HG03280 (cell line): ENCODE measurements at regions not wholly inside any gene's neighbourhood (a gene's known extent, or its start where the extent isn't known, plus 50 kb on each side); places are given as distances from the start of the nearest gene placed in this dataset.
"Not testable (repeated sequence)": the region's sequence is repeated elsewhere in the genome, so short reads cannot be mapped to it uniquely, and the experiment has no call there.

ENCODE experiments used
- ATAC-seq: cut with Tn5 transposase; IDR thresholded peaks from one replicate; pipeline ENCODE4 v1.9.1; 2021; ENCODE audit warnings: mild to moderate bottlenecking, moderate library complexity; ENCODE audit not compliant: unreplicated experiment

DNA sequence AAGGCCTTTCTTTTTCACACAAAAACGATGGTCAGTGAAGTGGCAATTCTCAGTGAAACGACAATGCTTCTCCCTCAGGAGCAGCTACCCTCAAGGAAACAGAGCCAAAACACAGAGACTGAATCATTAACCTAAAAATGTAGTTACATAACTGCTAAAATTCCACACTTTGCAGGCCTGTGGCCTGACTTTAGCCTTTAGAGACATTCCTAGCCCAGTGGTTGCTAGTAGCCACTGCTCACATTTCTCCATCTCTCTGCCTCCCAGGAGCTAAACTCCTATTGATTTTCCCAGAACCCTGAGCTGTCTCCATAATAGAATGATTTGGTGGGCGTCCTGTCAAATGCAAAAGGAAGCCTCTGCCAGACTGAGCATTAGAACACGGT, 630.1 kb upstream of the KCNMB2 start:
- ATAC-seq, result no peak

DNA sequence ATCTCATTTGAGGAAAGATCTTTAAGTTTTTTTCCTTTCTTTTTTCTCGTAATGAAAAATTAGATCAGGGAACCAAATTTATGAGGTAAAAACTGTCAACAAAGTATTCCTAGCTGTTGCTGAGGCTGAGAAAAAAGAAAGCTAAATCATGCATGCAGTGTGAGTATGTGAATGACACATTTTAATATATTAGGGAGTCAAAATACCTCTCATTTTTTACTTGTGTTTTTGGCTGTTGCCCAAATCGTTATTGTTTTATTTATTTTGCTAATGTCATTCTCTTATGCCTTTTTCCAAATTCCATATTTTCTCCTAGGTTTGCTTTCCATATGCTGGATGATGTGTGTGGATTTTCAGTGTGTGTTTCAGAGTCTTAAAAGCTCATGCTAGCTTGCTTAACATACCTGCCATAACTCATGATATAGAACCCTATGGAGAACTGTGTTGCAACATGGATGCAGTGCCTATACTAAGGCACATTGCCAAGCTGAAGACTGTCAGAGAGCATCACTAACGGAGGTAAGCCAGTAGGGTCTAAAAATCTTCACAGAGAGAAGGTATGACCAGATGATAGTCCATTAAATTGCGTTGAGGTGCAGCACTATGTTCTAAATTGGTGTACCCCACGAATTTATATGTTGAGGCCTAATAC, 629.5 kb upstream of the KCNMB2 start:
- no peak for ATAC-seq

DNA sequence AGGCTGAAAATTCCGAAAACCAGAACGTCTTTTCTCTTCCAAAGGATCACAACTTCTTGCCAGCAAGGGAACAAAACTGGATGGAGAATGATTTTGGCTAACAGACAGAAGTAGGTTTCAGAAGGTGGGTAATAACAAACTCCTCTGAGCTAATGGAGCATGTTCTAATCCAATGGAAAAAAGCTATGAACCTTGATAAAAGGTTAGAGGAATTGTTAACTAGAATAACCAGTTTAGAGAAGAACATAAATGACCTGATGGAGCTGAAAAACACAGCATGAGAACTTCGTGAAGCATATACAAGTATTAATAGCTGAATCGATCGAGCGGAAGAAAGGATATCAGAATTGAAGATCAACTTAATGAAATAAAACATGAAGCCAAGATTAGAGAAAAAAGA, 626.7 kb upstream of the KCNMB2 start:
- not testable (repeated sequence) for ATAC-seq

DNA sequence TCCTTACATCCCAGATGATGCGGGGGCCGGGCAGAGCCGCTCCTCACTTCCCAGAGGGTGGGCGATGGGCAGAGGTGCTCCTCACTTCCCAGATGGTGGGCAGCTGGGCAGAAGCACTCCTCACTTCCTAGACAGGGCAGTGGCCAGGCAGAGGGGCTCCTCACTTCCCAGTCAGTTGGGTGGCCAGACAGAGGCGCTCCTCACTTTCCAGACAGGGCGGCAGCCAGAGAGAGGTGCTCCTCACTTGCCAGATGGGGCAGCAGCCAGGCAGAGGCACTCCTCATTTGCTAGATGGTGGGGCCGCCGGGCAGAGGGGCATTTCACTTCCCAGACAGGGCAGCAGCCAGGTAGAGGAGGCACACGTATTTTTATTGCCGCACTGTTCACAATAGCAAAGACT, 622.0 kb upstream of the KCNMB2 start:
- ATAC-seq, result no peak

DNA sequence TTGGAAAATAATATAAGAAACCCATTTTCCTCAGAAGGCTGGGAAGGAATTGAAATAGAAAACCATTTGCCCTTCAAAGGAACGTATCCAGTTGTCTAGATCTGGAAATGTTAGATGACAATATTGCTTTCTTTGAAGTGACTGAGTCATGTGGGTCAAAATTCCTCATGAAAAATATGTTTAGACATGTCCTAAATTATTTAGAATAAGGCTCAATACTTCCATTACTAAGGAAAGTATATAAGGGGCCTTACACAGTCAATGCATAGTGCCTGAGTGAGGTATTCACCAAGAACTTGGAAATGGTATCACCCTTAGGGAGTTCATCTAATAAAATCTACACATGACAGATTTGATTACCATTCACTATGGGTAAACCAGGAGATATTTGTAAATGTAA, 619.8 kb upstream of the KCNMB2 start:
- ATAC-seq, result no peak

DNA sequence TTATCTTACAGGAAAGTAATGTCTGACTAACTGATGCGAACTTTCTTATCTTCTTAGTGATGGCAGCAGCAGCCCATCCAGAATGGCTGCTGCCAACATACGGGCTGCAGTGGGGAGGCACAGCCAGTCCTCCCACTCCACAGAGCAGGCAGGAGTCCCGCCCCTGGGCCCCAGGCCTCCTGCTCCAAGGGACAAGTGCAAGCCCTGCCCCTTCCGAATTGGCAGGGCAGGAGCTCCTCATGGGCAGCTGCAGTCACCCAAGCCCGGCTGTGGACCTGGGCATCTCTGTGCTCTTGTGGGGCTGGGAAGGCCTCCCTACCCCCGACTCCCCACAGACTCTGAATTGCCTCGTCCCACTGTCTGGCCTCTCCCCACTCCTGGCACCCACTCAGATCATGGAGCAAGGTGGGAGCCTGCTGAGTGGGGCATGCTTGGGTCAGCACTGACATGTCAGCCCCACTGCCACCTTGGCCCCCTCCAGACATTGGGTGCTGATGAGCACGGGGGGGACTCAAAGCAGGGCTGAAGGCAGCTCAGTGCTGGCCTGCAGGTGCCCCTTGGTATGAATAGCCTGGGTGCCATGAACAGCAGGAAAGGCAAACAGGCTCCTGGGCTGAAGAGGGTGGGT, 618.9 kb upstream of the KCNMB2 start:
- no peak for ATAC-seq

DNA sequence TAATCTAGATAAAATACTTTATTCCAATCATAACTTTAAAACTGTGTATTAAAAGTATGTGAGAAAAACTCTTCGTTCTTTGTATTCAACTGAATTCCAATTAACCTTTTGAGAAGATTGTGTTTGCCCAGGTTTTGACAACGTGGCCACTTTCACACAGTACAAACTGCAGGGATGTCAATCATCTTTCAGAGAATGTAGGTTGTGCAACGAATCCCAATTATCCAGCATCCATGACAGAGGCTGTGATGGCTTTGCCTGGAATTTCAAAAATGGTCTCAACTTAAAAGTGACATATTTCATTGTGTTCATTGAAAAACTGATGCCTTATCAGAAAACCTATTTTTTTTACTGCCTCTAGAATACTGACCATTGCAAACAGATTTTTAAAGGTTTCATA, 615.1 kb upstream of the KCNMB2 start:
- ATAC-seq, result no peak

DNA sequence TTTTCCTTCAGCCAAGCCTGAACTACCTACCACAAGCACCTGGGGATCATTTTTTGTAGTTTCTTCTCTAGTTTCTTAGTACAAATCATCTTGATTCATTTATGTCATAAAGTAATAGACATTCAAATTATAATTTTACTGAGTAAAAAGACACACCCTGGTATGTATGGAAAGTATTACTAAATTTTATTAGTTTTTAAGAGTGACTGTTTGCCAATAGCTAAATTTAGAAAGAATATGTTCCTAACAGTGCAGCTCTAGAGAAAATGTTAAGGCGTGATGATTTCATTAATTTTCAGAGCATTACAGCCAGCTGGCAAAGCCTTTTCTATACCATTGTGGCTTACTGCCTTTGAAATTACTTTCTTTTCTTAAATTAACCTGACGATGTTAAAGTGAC, 612.0 kb upstream of the KCNMB2 start:
- ATAC-seq, result no peak

DNA sequence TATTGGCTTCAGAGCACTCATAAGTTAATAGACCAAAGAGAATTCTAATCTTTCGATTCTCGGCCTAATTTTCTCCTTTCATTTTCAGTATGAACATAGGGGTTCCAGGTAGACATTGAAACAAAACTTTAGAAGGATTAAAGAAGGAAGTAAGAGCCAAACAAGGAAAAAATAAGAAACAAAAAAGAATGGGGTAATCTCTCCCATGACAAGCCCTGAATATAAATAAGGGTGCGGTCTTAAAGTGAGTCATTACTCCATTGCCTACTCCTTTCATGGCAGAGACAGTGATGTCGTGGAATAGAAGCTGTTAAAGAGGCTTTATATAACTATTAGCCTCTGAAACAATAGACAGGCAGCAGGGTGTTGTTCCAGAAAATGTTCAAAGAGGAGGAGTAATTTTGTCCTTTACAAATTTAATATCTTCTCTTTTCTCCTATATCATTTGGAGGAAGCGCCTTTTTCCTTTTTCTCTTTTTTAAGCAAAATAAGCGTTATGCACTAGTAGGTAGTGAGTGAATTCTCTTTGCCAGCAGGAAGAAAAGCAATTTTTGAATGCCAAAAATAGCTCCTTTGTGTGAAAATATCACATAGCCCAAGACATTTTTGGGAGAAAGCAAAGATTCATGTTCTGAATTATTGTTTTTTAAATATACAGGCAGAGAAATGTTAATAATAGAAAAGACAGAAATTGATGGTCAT, 607.9 kb upstream of the KCNMB2 start:
- peak; percentile 51 for ATAC-seq

DNA sequence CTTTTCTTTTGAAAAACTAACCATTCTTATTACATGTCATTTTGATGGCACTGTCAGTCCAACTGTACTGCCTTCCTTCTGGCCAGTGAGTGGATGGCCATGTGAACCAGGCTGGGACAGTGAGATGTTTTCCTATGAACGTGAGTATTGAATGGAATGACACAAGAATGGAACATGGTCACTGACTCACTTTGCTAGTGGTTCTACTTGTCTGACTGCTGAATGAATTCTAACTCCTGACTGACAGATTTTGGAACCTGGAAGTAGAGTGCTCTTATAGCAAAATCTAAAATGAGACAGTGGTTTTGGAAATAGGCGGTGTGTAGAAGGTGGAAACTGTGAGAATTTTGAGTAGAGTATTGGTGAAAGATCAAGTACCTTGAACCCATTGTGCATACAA, 606.9 kb upstream of the KCNMB2 start:
- no peak for ATAC-seq

DNA sequence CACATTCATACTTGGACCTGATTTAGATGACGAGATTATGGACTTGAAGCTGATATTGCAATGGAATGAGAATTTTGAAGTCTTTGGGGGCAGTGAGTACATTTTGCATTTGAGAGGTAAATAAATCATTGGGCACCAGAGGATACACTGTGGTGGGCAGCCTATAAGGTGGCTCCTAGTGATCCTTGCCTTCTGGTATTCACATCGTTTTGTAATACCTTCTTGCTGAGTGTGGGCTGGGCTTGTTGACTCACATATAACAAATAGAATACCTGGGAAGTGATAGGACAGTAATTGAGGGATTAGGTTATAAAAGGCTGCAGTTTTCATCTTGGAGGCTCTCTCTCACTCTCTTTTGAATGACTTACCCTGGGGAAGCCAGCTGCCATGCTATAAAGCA, 605.5 kb upstream of the KCNMB2 start:
- no peak for ATAC-seq

DNA sequence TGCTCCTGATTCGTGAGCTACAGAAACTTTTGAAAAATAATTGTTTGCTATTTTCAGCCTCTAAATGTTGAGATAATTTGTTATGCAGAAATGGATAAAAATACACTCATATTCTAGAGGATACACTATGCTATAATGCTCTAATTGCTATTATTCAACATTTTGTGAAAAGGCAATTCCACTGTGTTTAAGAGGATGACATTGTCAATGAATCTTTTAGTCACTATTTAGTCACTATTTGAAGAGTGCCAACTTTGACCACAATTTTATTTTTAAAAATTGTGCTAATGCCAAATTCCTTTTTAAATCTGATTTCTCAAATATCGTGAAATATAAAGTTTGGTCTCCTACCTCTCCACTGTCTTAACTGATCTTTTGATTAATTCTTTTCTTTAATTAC, 604.9 kb upstream of the KCNMB2 start:
- ATAC-seq, result no peak

DNA sequence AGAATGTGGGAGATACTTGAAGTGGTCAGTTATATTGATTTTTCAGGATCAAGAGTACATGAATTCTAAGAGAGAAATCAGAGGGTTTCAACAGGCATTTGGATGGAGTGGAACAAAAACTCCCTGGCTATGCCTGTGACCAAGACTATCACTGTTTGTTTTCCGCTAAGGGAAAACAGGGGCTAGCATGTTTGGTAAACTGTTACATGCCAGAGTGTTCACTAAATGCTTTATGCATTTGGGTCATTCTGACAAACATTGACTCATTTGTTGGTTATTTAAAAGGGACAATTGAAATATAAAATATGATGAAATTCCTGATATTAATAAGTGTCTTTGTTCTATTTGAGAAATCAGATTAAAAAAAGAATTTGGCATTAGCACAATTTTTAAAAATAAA, 603.9 kb upstream of the KCNMB2 start:
- no peak for ATAC-seq

DNA sequence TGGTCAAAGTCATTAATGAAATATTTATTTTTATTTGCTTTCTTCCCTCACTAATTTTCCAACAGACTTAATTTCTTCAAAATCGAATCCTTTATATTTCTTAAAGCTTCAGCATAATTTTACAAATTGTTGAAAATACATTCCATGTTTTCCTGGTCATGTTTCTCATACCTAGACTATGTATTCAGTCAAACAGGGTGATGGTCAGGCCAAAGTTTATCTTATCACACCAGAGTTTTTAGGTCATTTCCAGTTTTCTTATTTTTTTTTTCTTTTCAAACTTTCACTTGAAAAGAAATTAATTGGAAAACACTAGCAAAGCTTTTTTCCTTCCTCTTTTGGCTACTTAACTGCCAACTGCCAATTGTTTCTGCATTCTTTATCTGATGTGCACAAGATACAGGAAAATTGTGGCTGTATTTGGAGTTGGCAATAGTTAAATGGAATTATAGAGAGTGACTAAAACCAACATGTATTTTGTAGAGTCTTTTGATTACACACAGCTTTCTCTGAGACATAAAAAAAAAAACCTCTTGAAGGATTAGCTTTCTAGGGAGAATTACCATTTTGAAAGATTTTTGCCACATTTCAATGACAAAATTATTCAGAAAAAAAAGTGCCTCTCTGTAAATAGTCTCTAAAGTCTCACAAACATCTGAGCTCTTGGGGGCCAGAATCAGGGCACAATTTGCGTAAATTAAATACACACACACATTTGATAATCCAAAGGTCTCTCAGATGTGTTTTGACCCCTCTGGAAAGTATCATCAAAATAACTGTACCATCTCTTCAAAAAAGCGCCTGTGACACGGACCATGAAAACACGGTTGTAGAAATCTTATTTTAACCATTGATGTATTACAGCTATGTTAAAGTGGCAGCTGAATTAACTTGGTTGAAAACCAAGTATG, 603.2 kb upstream of the KCNMB2 start:
- ATAC-seq, result no peak

DNA sequence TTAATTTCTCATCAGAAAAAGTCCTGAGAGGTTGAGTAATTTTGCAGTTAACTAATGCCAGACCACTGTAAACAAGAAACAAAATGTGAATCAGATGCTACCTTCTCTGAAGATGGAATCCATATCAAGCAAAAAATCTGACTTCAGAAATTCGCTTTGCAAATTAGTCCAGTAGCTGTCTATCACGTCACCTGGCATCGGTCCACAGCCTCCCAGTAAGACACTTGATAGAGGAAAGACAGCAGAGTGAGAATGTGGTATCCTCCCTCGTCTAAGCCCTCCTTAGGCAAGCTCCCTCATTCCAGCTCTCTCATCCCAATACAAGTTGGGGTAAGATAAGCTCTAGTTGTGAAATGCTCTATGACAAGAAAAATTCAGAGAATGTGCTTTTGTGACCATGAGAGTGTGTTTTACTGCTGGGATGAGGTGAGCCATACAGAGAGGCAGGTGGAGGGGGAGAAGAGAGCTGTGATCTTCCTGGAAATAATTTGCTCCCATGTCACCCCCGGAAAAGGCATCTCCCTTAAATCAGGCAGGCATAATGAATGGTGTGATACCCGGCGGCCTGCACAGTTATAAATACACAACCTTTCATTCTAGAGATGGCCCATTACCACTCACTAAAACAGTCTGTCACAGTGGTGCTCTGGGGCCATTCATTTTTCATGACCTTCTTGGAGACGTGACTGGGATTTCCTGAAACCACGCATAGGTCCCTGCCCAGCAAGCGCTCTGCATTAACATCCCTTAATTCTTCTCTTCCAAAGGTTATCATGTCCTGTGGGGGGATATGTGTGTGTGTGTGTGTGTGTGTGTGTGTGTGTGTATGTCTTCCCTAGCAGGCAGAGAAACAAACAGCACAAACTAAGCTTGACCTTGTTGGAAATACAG, 602.0 kb upstream of the KCNMB2 start:
- no peak for ATAC-seq

DNA sequence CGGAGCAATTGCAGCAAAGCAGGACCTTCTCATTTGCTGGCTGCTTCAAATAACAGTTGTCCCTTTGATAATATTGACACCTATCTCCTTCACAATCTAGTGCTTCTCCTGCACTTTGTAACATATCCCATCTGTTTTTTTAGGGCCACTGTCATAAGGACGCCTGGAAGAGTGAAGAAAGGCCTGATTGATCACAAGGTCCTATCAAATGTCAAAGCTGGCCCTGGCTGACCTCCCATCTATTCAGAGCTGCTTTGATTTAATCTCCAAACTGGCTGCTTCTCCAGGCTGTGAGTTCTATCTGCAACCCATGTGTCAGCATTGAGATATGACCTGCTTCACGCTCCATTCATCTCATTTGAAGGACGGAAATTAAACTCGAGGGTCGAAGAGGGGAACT, 601.2 kb upstream of the KCNMB2 start:
- ATAC-seq, result no peak

DNA sequence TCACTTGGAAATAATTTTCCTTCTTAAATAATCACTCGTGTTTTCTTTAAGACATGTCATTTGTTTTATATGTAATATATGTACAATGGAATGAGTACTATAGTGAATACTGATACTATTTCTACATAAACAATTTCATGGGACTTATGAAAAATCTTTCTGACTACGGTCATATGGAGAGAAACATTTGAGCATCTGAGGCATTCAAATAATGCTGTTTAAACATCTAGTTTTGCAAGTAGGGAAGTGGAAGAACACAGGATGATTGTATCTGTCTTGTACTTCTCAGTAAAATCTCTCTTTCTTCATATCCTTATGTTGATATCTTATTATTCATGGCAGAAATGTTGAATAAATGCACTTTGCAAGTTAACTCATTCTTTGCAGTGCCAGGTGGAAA, 599.5 kb upstream of the KCNMB2 start:
- no peak for ATAC-seq

DNA sequence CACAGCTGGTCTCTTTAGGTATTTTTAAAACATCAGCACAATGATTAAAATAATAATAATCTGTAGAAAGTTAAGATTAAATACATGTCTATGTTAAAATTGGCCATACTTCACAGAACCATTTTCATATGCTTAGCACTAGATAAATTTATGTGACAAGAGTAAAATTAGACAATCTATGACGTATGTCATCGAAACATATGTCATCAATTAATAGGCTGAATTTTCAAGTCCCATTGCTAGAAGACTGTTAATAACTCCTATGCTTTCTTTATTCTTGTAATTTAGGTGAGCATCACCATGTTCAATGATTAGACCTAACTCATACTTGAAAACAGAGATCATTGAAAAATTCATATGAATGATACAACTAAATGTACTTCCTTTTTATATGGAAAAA, 593.3 kb upstream of the KCNMB2 start:
- ATAC-seq, result no peak

DNA sequence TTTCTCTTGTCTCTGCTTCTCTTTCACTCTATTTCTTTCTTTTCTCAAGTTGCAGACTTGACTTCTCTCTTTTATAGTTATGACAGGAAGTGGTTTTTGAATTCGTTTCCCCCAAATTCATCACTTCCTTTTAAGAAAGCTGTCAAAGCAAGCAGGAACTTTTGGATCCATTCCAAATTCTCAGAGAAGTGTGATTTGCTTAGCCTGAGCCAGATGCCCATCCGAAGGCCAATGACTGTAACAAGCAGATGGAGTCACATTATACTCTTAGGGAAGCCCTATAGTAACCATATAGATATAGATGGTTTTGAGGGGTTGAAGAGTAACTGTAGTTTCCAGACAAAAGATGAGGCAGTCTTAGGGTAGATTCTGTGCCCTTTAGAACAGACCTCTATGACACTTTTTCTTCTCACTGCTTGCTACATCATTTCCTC, 592.0 kb upstream of the KCNMB2 start:
- no peak for ATAC-seq

DNA sequence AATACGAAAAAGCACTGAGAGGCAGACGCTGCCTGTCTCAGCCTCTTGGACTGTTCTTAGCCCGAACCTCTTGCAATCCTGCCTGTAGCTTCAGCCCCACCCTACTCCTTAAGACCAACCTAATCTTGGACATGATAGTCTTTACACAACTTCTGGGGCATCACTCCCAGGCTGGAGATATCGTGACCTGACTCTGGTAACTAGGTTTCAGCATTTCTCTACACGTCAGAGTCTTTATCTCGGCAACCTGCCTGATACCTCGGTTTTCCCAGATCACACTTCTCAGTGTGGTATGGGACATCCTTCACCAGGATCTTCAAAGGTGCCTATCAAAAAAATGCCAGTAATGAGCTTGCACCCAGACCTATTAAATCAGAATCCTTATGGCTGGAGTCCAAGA, 590.2 kb upstream of the KCNMB2 start:
- ATAC-seq, result no peak
